ENCODE measurements at regions not wholly inside any gene's neighbourhood (a gene's known extent, or its start where the extent isn't known, plus 50 kb on each side); places are given as distances from the start of the nearest gene placed in this dataset.
"Not testable (repeated sequence)": the region's sequence is repeated elsewhere in the genome, so short reads cannot be mapped to it uniquely, and the experiment has no call there.

- DNase-seq (ENCODE audit: low read depth), result no peak
Observed at GRCh38 chr4:170705907-170706306, 616.2 kb upstream of the AADAT start.

GRCh38 chr4:170700064-170700463, 610.3 kb upstream of the AADAT start:
- H3K4me3 ChIP-seq (ENCODE audit: low read depth, low read length), result no peak overlapping the region
- no peak for DNase-seq (ENCODE audit: low read depth)
- TF ChIP-seq CTCF (conservative IDR thresholded peaks at IDR 0.05; ENCODE audit: low read depth, low read length), result no peak

More at GRCh38 chr4:170705907-170706306, 616.2 kb upstream of the AADAT start:
- no peak overlapping the region for H3K4me3 ChIP-seq (ENCODE audit: low read depth, low read length)
- TF ChIP-seq CTCF (conservative IDR thresholded peaks at IDR 0.05; ENCODE audit: low read depth, low read length), result no peak

GRCh38 chr4:170698334-170698733, 608.6 kb upstream of the AADAT start:
- no peak overlapping the region for H3K4me3 ChIP-seq (ENCODE audit: low read depth, low read length)
- DNase-seq (ENCODE audit: low read depth), result no peak
- TF ChIP-seq CTCF (conservative IDR thresholded peaks at IDR 0.05; ENCODE audit: low read depth, low read length), result no peak

- DNase-seq (ENCODE audit: low read depth), result no peak
- no peak overlapping the region for H3K4me3 ChIP-seq (ENCODE audit: low read depth, low read length)
- no peak for TF ChIP-seq CTCF (conservative IDR thresholded peaks at IDR 0.05; ENCODE audit: low read depth, low read length)
Observed at GRCh38 chr4:170697845-170698244, 608.1 kb upstream of the AADAT start.

- no peak for DNase-seq (ENCODE audit: low read depth)
- TF ChIP-seq CTCF (conservative IDR thresholded peaks at IDR 0.05; ENCODE audit: low read depth, low read length), result no peak
- no peak overlapping the region for H3K4me3 ChIP-seq (ENCODE audit: low read depth, low read length)
Observed at GRCh38 chr4:170697045-170697444, 607.3 kb upstream of the AADAT start.

GRCh38 chr4:170691168-170691567, 601.4 kb upstream of the AADAT start:
- H3K4me3 ChIP-seq (ENCODE audit: low read depth, low read length), result no peak overlapping the region
- TF ChIP-seq CTCF (conservative IDR thresholded peaks at IDR 0.05; ENCODE audit: low read depth, low read length), result no peak
- no peak for DNase-seq (ENCODE audit: low read depth)

GRCh38 chr4:170687751-170688150, 598.0 kb upstream of the AADAT start:
- DNase-seq (ENCODE audit: low read depth), result no peak
- TF ChIP-seq CTCF (conservative IDR thresholded peaks at IDR 0.05; ENCODE audit: low read depth, low read length), result no peak
- H3K4me3 ChIP-seq (ENCODE audit: low read depth, low read length), result no peak overlapping the region

- H3K4me3 ChIP-seq (ENCODE audit: low read depth, low read length); DNase-seq (ENCODE audit: low read depth): not testable (repeated sequence)
Observed at GRCh38 chr4:170685701-170686100, 595.9 kb upstream of the AADAT start.
